ENCODE measurements at regions not wholly inside any gene's neighbourhood (a gene's known extent, or its start where the extent isn't known, plus 50 kb on each side); places are given as distances from the start of the nearest gene placed in this dataset.

DNA sequence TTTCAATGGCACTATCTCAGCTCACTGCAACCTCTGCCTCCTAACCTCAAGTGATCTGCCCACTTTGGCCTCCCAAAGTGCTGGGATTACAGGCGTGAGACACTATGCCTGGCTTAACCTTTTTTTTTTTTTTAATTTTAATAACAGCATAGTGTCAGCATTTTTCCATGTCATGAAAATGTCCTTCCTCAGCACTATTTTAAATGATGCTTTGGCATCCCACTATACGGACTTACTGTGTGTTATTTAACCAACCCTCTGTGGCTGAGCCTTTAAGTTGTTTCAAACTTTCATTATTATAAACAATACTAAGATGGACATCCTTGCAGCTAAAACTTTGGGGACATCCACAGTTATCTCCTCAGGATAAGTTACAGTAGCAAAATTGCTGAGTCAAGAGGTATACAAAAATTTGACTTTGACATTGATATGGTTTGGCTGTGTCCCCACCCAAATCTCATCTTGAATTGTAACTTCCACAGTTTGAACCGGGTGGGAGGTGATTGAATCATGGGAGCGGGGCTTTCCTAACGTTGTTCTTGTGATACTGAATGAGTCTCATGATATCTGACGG, 123.8 kb upstream of the JARID2 start:
- TF ChIP-seq, protein P1, sequence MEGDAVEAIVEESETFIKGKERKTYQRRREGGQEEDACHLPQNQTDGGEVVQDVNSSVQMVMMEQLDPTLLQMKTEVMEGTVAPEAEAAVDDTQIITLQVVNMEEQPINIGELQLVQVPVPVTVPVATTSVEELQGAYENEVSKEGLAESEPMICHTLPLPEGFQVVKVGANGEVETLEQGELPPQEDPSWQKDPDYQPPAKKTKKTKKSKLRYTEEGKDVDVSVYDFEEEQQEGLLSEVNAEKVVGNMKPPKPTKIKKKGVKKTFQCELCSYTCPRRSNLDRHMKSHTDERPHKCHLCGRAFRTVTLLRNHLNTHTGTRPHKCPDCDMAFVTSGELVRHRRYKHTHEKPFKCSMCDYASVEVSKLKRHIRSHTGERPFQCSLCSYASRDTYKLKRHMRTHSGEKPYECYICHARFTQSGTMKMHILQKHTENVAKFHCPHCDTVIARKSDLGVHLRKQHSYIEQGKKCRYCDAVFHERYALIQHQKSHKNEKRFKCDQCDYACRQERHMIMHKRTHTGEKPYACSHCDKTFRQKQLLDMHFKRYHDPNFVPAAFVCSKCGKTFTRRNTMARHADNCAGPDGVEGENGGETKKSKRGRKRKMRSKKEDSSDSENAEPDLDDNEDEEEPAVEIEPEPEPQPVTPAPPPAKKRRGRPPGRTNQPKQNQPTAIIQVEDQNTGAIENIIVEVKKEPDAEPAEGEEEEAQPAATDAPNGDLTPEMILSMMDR (IDR thresholded peaks at IDR 0.05; ENCODE audit: poor library complexity, severe bottlenecking), result no peak
- TF ChIP-seq TAF1 (IDR thresholded peaks at IDR 0.05; ENCODE audit: low read depth) (no peak), RAD21 (conservative IDR thresholded peaks at IDR 0.05) (no peak), POLR2AphosphoS5 (IDR thresholded peaks at IDR 0.05) (no peak), EZH2 (IDR thresholded peaks at IDR 0.05; ENCODE audit: borderline replicate concordance, insufficient read depth, low read length, poor library complexity, severe bottlenecking) (no peak), MXI1 (conservative IDR thresholded peaks at IDR 0.05; ENCODE audit: poor library complexity, severe bottlenecking) (no peak), EP300 (conservative IDR thresholded peaks at IDR 0.05; ENCODE audit: poor library complexity, severe bottlenecking) (no peak), SMC3 (conservative IDR thresholded peaks at IDR 0.05; ENCODE audit: poor library complexity) (no peak)
- TF ChIP-seq, protein P2, sequence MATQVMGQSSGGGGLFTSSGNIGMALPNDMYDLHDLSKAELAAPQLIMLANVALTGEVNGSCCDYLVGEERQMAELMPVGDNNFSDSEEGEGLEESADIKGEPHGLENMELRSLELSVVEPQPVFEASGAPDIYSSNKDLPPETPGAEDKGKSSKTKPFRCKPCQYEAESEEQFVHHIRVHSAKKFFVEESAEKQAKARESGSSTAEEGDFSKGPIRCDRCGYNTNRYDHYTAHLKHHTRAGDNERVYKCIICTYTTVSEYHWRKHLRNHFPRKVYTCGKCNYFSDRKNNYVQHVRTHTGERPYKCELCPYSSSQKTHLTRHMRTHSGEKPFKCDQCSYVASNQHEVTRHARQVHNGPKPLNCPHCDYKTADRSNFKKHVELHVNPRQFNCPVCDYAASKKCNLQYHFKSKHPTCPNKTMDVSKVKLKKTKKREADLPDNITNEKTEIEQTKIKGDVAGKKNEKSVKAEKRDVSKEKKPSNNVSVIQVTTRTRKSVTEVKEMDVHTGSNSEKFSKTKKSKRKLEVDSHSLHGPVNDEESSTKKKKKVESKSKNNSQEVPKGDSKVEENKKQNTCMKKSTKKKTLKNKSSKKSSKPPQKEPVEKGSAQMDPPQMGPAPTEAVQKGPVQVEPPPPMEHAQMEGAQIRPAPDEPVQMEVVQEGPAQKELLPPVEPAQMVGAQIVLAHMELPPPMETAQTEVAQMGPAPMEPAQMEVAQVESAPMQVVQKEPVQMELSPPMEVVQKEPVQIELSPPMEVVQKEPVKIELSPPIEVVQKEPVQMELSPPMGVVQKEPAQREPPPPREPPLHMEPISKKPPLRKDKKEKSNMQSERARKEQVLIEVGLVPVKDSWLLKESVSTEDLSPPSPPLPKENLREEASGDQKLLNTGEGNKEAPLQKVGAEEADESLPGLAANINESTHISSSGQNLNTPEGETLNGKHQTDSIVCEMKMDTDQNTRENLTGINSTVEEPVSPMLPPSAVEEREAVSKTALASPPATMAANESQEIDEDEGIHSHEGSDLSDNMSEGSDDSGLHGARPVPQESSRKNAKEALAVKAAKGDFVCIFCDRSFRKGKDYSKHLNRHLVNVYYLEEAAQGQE (IDR thresholded peaks at IDR 0.05; ENCODE audit: borderline replicate concordance), result no peak
